ENCODE measurements at regions not wholly inside any gene's neighbourhood (a gene's known extent, or its start where the extent isn't known, plus 50 kb on each side); places are given as distances from the start of the nearest gene placed in this dataset.

DNA sequence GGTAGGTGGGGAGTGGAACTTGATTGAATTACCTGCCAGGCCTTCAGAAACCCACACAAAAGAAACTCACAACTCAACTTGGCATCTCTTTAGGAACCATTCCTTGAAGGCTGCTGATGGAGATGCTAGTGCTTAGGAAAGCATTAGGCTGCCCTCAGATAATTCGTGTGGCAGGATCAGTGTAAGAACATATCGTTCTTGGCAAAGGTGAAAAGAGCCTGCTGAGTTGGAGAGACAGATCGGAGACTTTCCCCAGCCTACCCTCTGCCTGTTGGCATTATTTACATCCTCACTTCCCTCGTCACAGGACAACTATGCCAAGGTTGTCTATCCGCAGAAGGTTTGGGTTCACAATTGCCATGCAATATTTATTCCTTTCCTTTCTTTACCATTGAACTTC, 120.0 kb upstream of the HS3ST3A1 start:
- DNase-seq (ENCODE audit: low read depth), result no peak
- H3K4me3 ChIP-seq (ENCODE audit: low read depth, low read length), result no peak overlapping the region
- TF ChIP-seq, protein P1, sequence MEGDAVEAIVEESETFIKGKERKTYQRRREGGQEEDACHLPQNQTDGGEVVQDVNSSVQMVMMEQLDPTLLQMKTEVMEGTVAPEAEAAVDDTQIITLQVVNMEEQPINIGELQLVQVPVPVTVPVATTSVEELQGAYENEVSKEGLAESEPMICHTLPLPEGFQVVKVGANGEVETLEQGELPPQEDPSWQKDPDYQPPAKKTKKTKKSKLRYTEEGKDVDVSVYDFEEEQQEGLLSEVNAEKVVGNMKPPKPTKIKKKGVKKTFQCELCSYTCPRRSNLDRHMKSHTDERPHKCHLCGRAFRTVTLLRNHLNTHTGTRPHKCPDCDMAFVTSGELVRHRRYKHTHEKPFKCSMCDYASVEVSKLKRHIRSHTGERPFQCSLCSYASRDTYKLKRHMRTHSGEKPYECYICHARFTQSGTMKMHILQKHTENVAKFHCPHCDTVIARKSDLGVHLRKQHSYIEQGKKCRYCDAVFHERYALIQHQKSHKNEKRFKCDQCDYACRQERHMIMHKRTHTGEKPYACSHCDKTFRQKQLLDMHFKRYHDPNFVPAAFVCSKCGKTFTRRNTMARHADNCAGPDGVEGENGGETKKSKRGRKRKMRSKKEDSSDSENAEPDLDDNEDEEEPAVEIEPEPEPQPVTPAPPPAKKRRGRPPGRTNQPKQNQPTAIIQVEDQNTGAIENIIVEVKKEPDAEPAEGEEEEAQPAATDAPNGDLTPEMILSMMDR (IDR thresholded peaks at IDR 0.05; ENCODE audit: insufficient read depth, low read depth, low read length), result no peak

- H3K4me3 ChIP-seq (ENCODE audit: low read depth, low read length), result no peak overlapping the region
- peak; percentile 44 for DNase-seq (ENCODE audit: low read depth)
- TF ChIP-seq, protein P1 (IDR thresholded peaks at IDR 0.05; ENCODE audit: insufficient read depth, low read depth, low read length), result no peak
Measured at GRCh38 chr17:13725288-13725990, 123.7 kb upstream of the HS3ST3A1 start.

DNA sequence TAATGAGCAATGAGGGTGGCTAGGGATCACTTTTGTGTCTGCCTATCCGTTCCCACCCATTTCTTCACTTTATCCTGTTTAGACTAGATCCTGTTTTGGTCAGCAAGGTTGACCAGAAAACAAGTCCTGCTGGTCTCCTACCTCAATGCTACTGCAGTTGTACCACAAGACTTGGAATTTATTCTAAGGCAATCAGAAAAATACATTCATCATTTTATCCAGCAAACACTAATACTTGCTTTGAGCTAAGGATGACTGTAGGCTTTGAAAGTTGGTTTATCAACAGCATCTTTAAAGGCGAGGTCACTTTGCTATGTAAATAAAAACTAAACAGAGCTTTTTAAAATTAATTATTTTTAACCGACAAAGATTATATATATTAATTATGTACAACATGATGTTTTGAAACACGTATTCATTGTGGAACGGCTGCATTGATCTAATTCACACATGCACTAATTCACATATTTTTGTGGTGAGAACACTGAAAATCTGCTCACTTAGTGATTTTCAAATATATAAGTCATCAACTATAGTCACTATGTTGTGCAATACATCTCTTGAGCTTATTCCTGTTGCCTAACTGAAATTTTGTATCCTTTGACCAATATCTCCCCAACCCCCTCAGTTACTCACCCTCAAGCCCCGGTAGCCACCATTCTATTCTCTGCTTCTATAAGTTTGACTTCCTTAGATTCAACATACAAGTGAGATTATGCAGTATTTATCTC, 125.9 kb upstream of the HS3ST3A1 start:
- TF ChIP-seq, protein P1 (IDR thresholded peaks at IDR 0.05; ENCODE audit: insufficient read depth, low read depth, low read length), result no peak
- no peak overlapping the region for H3K4me3 ChIP-seq (ENCODE audit: low read depth, low read length)
- peak; percentile 64 for DNase-seq (ENCODE audit: low read depth)

GRCh38 chr17:13728781-13729180, 127.1 kb upstream of the HS3ST3A1 start:
- DNase-seq (ENCODE audit: low read depth), result no peak

GRCh38 chr17:13729466-13730134, 127.9 kb upstream of the HS3ST3A1 start:
- DNase-seq (ENCODE audit: low read depth), result no peak
- no peak overlapping the region for H3K4me3 ChIP-seq (ENCODE audit: low read depth, low read length)
- TF ChIP-seq, protein P1 (IDR thresholded peaks at IDR 0.05; ENCODE audit: insufficient read depth, low read depth, low read length), result no peak

More at GRCh38 chr17:13728781-13729180, 127.1 kb upstream of the HS3ST3A1 start:
- H3K4me3 ChIP-seq (ENCODE audit: low read depth, low read length), result no peak overlapping the region
- TF ChIP-seq, protein P1 (IDR thresholded peaks at IDR 0.05; ENCODE audit: insufficient read depth, low read depth, low read length), result no peak

DNA sequence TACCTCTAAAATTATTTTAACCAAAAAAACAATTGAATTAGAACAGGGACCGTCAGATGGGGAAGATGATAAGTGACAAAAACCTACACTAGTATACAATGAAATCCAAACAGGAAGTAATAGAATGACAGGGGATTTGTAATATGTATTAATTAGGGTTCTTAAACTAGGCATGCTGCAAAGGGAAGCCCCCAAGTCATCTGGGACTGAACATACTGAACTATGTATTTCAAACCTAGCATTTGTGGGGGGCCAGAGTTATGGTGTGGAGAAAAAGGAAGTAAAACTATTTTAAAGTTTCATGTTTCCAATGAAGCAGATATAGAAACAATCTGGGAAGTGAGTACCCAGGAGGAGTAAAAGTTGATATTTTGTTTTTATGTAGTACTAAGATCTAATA, 133.2 kb upstream of the HS3ST3A1 start:
- TF ChIP-seq, protein P1 (IDR thresholded peaks at IDR 0.05; ENCODE audit: insufficient read depth, low read depth, low read length), result no peak
- H3K4me3 ChIP-seq (ENCODE audit: low read depth, low read length), result no peak overlapping the region
- DNase-seq (ENCODE audit: low read depth), result no peak

Measured in fibroblast of villous mesenchyme (primary cell).